22Rv1 (cell line): ENCODE measurements at regions not wholly inside any gene's neighbourhood (a gene's known extent, or its start where the extent isn't known, plus 50 kb on each side); places are given as distances from the start of the nearest gene placed in this dataset.
"Not testable (repeated sequence)": the region's sequence is repeated elsewhere in the genome, so short reads cannot be mapped to it uniquely, and the experiment has no call there.

Experiments
- ZFX ChIP-seq: fragments of 450-650 bp; IDR thresholded peaks from 2 replicates; pipeline ENCODE4 v1.6.1; 2017; ENCODE audit warnings: antibody characterized with exemption, borderline replicate concordance
- TF ChIP-seq, protein P1 (sequence below): fragments of 450-650 bp; IDR thresholded peaks from 2 replicates; pipeline ENCODE4 v1.5.1; 2017; ENCODE audit warnings: mild to moderate bottlenecking

DNA sequence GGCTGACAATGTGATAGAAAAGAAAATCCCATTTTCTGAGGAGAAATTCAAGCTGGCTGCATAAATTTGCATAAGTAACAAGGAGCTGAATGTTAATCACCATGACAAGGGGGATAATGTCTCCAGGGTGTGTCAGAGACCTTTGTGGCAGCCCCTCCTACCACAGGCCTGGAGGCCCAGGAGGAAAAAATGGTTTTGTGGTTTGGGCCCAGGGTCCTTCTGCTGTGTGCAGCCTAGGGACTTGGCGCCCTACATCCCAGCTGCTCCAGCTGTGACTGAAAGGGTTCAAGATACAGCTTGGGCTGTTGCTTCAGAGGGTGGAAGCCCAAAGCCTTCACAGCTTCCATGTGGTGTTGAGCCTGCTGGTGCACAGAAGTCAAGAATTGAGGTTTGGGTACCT is 261.8 kb downstream of the RFPL4B start:
- TF ChIP-seq, protein P1, sequence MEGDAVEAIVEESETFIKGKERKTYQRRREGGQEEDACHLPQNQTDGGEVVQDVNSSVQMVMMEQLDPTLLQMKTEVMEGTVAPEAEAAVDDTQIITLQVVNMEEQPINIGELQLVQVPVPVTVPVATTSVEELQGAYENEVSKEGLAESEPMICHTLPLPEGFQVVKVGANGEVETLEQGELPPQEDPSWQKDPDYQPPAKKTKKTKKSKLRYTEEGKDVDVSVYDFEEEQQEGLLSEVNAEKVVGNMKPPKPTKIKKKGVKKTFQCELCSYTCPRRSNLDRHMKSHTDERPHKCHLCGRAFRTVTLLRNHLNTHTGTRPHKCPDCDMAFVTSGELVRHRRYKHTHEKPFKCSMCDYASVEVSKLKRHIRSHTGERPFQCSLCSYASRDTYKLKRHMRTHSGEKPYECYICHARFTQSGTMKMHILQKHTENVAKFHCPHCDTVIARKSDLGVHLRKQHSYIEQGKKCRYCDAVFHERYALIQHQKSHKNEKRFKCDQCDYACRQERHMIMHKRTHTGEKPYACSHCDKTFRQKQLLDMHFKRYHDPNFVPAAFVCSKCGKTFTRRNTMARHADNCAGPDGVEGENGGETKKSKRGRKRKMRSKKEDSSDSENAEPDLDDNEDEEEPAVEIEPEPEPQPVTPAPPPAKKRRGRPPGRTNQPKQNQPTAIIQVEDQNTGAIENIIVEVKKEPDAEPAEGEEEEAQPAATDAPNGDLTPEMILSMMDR, result not testable (repeated sequence)
- TF ChIP-seq ZFX, result not testable (repeated sequence)
